Esophagus muscularis mucosa (tissue), 4 donors: ENCODE measurements at regions not wholly inside any gene's neighbourhood (a gene's known extent, or its start where the extent isn't known, plus 50 kb on each side); places are given as distances from the start of the nearest gene placed in this dataset.
"Not testable (repeated sequence)": the region's sequence is repeated elsewhere in the genome, so short reads cannot be mapped to it uniquely, and the experiment has no call there.

Experiments
- DNase-seq: peaks from one replicate; pipeline ENCODE4 v3.0.0-alpha.2; 2017; ENCODE audit errors: extremely low spot score
- H3K27ac ChIP-seq, 4 donors: fragments of 200-600 bp; sonication (generic); replicated peaks in 1 of 4; 1 replicate in 3 of 4; 2 replicates in 1 of 4; pipeline ENCODE4 v1.5.1; 2016 to 2019; ENCODE audit warnings: mild to moderate bottlenecking in 1 of 4
- H3K27me3 ChIP-seq, 4 donors: fragments of 200-600 bp; sonication (generic); one replicate each; pipeline versions ENCODE4 v1.5.1 to v1.6.0; 2016 to 2019
- H3K36me3 ChIP-seq, 4 donors: fragments of 200-600 bp; sonication (generic); one replicate each; pipeline ENCODE4 v1.5.1; 2016 to 2019
- H3K4me1 ChIP-seq, 4 donors: fragments of 200-600 bp; sonication (generic); one replicate each; pipeline ENCODE4 v1.5.1; 2016 to 2019
- H3K4me3 ChIP-seq, 4 donors: fragments of 200-600 bp; sonication (generic); 1 replicate in 2 of 4; 2 replicates in 2 of 4; pipeline ENCODE4 v1.5.1; 2016 to 2019; ENCODE audit warnings: mild to moderate bottlenecking in 4 of 4, moderate library complexity in 1 of 4
- H3K9me3 ChIP-seq, 4 donors: fragments of 200-600 bp; sonication (generic); 1 replicate in 3 of 4; 2 replicates in 1 of 4; pipeline ENCODE4 v1.5.1; 2016 to 2019
- CTCF ChIP-seq, 3 experiments: fragments of 200-600 bp in 2 of 3; fragments of 450-650 bp in 1 of 3; sonication (generic) in 2 of 3; IDR thresholded peaks; one replicate each; pipeline ENCODE4 v1.5.1; 2017 to 2019; ENCODE audit warnings: antibody characterized with exemption in 3 of 3, mild to moderate bottlenecking in 2 of 3, moderate library complexity in 1 of 3
- EP300 ChIP-seq: sonication (generic); formaldehyde crosslinking; IDR thresholded peaks from one replicate; pipeline ENCODE4 v1.6.1; 2017; ENCODE audit warnings: antibody characterized with exemption
- POLR2A ChIP-seq: fragments of 450-650 bp; IDR thresholded peaks from one replicate; pipeline ENCODE4 v1.6.1; 2017; ENCODE audit warnings: antibody characterized with exemption, moderate library complexity, mild to moderate bottlenecking, low read depth
- POLR2AphosphoS5 ChIP-seq, 2 donors: sonication (generic); formaldehyde crosslinking; IDR thresholded peaks; one replicate each; pipeline ENCODE4 v1.6.1; 2017; ENCODE audit warnings: antibody characterized with exemption in 2 of 2
- WGBS: methylation state at CpG from one replicate; pipeline ENCODE4 v1.1.5; 2018; 5-methylcytosine and 5-hydroxymethylcytosine counted together
- intact Hi-C: fragments of 100-400 bp; cut with DNase I; formaldehyde crosslinking; loops from one replicate; pipeline ENCODE4 v1.15.1; 2023

DNA sequence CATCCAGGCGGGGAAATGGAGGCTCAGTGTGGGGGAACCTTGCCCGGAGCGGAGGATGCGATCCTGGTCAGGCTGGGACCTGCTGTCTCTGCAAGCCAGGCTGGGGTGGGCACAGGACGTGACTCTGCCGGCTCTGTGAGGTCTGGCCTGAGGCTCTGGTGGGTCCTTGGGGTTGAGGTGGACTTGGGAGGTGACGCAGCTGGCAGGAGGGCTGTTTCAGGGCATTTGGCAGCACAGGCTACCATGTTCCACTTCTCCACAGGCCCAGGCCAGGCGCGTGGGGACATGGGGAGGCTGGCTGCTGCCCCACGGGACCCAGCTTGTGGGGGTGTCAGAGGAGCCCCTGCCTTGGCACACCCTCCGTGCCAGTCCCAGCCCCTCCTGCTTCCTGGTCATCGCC, 1199.7 kb downstream of the BRD1 start:
- Histone ChIP-seq H3K27me3 (peaks cover 0 to 56% (median 0%) of the 10 kb centered on the region in 4 donors), H3K9me3 (no peaks in the 10 kb centered on the region), H3K4me3 (no peak overlapping the region), H3K4me1 (no peaks in the 10 kb centered on the region), H3K27ac (no peak overlapping the region), H3K36me3 (no peaks in the 10 kb centered on the region)
- DNase-seq, result no peak
- WGBS, result 100% methylated on average over 7 of the region's 12 CpGs
- intact Hi-C loops, result no loop called here
- TF ChIP-seq EP300, result no peak
- TF ChIP-seq POLR2AphosphoS5 (IDR thresholded peaks at IDR 0.05), result no peak
- no peak for TF ChIP-seq CTCF (IDR thresholded peaks at IDR 0.05)
- no peak for TF ChIP-seq POLR2A

- Histone ChIP-seq H3K27ac (no peak overlapping the region), H3K27me3 (peaks cover 0 to 61% (median 0%) of the 10 kb centered on the region in 4 donors), H3K4me1 (no peaks in the 10 kb centered on the region), H3K9me3 (no peaks in the 10 kb centered on the region), H3K36me3 (no peaks in the 10 kb centered on the region), H3K4me3 (no peak overlapping the region)
- 5% methylated on average over 4 of the region's 17 CpGs for WGBS
- intact Hi-C loops, result no loop called here
- DNase-seq, result no peak
- TF ChIP-seq POLR2A (no peak), POLR2AphosphoS5 (IDR thresholded peaks at IDR 0.05) (no peak), EP300 (no peak), CTCF (IDR thresholded peaks at IDR 0.05) (no peak)
Observed at GRCh38 chr22:48627203-48627602, 1200.5 kb downstream of the BRD1 start.

DNA sequence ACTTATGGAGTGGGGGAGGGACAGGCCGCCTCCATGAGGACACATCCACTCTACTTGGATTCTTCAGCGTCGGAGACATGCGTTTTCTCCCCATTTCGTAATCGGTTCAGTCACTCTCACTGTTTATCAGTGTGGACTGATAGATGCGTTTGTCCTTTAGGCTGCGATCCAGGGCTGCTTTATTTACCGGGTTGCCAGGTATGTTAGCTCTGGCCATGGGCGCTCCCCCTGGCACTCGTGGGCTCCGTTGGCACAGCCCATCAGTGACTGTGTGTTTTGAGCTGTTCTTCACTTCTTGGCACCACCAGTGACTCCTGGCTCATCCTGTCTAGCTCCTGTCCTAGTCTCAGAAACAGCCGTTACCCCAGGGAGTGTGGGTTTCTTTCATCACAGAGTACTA, 1203.3 kb downstream of the BRD1 start:
- DNase-seq, result no peak
- intact Hi-C loops, result no loop called here
- no peak overlapping the region for H3K27ac ChIP-seq
- H3K9me3 ChIP-seq, result no peaks in the 10 kb centered on the region
- no peak for TF ChIP-seq CTCF (IDR thresholded peaks at IDR 0.05)
- TF ChIP-seq POLR2AphosphoS5 (IDR thresholded peaks at IDR 0.05), result no peak
- no peak for TF ChIP-seq POLR2A
- no peak for TF ChIP-seq EP300
- no peak overlapping the region for H3K4me3 ChIP-seq
- H3K36me3 ChIP-seq, result no peaks in the 10 kb centered on the region
- H3K4me1 ChIP-seq, result no peaks in the 10 kb centered on the region
- whole genome bisulfite sequencing, result 77% methylated on average over 13 of the region's 13 CpGs
- H3K27me3 ChIP-seq, result peaks cover 0 to 48% (median 0%) of the 10 kb centered on the region in 4 donors

GRCh38 chr22:48622891-48623545, 1204.7 kb downstream of the BRD1 start:
- 92% methylated on average over 32 of the region's 55 CpGs for WGBS
- DNase-seq, result no peak
- no peaks in the 10 kb centered on the region for H3K4me1 ChIP-seq
- TF ChIP-seq POLR2A, result no peak
- no peak for TF ChIP-seq EP300
- TF ChIP-seq POLR2AphosphoS5 (IDR thresholded peaks at IDR 0.05), result no peak
- TF ChIP-seq CTCF (IDR thresholded peaks at IDR 0.05), result no peak
- no peaks in the 10 kb centered on the region for H3K9me3 ChIP-seq
- H3K27me3 ChIP-seq, result peaks cover 0 to 34% (median 0%) of the 10 kb centered on the region in 4 donors
- H3K27ac ChIP-seq, result no peak overlapping the region
- intact Hi-C loops, result no loop called here
- H3K36me3 ChIP-seq, result no peaks in the 10 kb centered on the region
- H3K4me3 ChIP-seq, result no peak overlapping the region

- Histone ChIP-seq H3K4me3 (no peak overlapping the region), H3K36me3 (no peaks in the 10 kb centered on the region), H3K9me3 (no peaks in the 10 kb centered on the region), H3K27me3 (peaks cover 0 to 18% (median 0%) of the 10 kb centered on the region in 4 donors), H3K27ac (no peak overlapping the region), H3K4me1 (no peaks in the 10 kb centered on the region)
- intact Hi-C loops, result no loop called here
- TF ChIP-seq POLR2AphosphoS5 (IDR thresholded peaks at IDR 0.05) (no peak), EP300 (no peak), CTCF (IDR thresholded peaks at IDR 0.05) (no peak), POLR2A (no peak)
- no peak for DNase-seq
Observed at GRCh38 chr22:48621085-48621484, 1206.6 kb downstream of the BRD1 start.

- H3K36me3 ChIP-seq, H3K27ac ChIP-seq, H3K4me3 ChIP-seq, intact Hi-C loops, H3K9me3 ChIP-seq, DNase-seq, H3K4me1 ChIP-seq: not testable (repeated sequence)
- peaks cover 0 to 18% (median 0%) of the 10 kb centered on the region in 4 donors for H3K27me3 ChIP-seq
- 65% methylated on average over 2 of the region's 2 CpGs for WGBS
Observed at GRCh38 chr22:48620460-48620859, 1207.2 kb downstream of the BRD1 start.
